T-cell (primary cell): ENCODE measurements at regions not wholly inside any gene's neighbourhood (a gene's known extent, or its start where the extent isn't known, plus 50 kb on each side); places are given as distances from the start of the nearest gene placed in this dataset.

ENCODE experiments used
- ATAC-seq, 4 experiments: fragments of 200-7000 bp in 3 of 4; fragments of 150-1000 bp in 1 of 4; cut with Tn5 transposase; replicated peaks in 1 of 4; 1 replicate in 3 of 4; 2 replicates in 1 of 4; pipeline ENCODE4 v1.10.0; 2021; ENCODE audit warnings: moderate library complexity in 3 of 4, mild to moderate bottlenecking in 2 of 4, moderate number of reproducible peaks in 1 of 4
- CTCF ChIA-PET, 2 donors: fragments of 300-600 bp; sonication (Branson Sonifier 250); formaldehyde crosslinking; loops; one replicate each; lab custom pipeline; 2022; ENCODE audit warnings: antibody characterized with exemption in 2 of 2; lab: Charles Lee
- POLR2A ChIA-PET, 2 donors: fragments of 300-600 bp; sonication (Branson Sonifier 250); formaldehyde crosslinking; loops; one replicate each; lab custom pipeline; 2022; ENCODE audit warnings: antibody characterized with exemption in 2 of 2; lab: Charles Lee
- DNase-seq, 35 experiments: peaks; one replicate each; pipeline versions ENCODE4 v3.0.0 to v3.0.0-alpha.2; 2013 to 2023
- H3K27ac ChIP-seq: one replicate; pipeline ENCODE4 v1.5.1; 2013; ENCODE audit warnings: low read length
- H3K27me3 ChIP-seq, 2 experiments: replicated peaks in 1 of 2; 1 replicate in 1 of 2; 2 replicates in 1 of 2; pipeline versions ENCODE4 v1.6.1 to v1.7.0; 2013; ENCODE audit warnings: low read length in 1 of 2, mixed read lengths in 1 of 2; ENCODE audit not compliant: control insufficient read depth in 2 of 2, insufficient read depth in 2 of 2; ENCODE audit errors: extremely low read depth in 1 of 2
- H3K36me3 ChIP-seq, 2 donors: 1 replicate in 1 of 2; 2 replicates in 1 of 2; pipeline versions ENCODE4 v1.6.1 to v1.7.0; 2013; ENCODE audit warnings: low read length in 1 of 2; ENCODE audit not compliant: control insufficient read depth in 2 of 2, insufficient read depth in 1 of 2; ENCODE audit errors: extremely low read depth in 1 of 2
- H3K4me1 ChIP-seq, 2 experiments: 1 replicate in 1 of 2; 2 replicates in 1 of 2; pipeline versions ENCODE4 v1.6.1 to v1.7.0; 2013; ENCODE audit warnings: low read length in 2 of 2, mixed read lengths in 1 of 2; ENCODE audit not compliant: insufficient read depth in 2 of 2, control insufficient read depth in 1 of 2; ENCODE audit errors: extremely low read depth in 1 of 2
- H3K4me3 ChIP-seq, 2 donors: 1 replicate in 1 of 2; 2 replicates in 1 of 2; pipeline versions ENCODE4 v1.5.1 to v1.7.0; 2013; ENCODE audit warnings: mild to moderate bottlenecking in 2 of 2, low read length in 1 of 2, moderate library complexity in 1 of 2; ENCODE audit not compliant: control insufficient read depth in 1 of 2; ENCODE audit errors: extremely low read depth in 1 of 2
- H3K9me3 ChIP-seq: 2 replicates; pipeline ENCODE4 v1.7.0; 2013
- H3K27ac Mint-ChIP-seq, 2 donors: one replicate each; pipeline ENCODE4 v1.8.0; 2020 to 2021; ENCODE audit warnings: mild to moderate bottlenecking in 2 of 2, mixed read lengths in 2 of 2
- H3K27me3 Mint-ChIP-seq, 2 donors: one replicate each; pipeline ENCODE4 v1.8.0; 2021 to 2022; ENCODE audit warnings: mixed read lengths in 2 of 2
- H3K36me3 Mint-ChIP-seq: one replicate; pipeline ENCODE4 v1.8.0; 2021; ENCODE audit warnings: mixed read lengths
- H3K4me1 Mint-ChIP-seq, 3 donors: one replicate each; pipeline ENCODE4 v1.8.0; 2020 to 2022; ENCODE audit warnings: mixed read lengths in 3 of 3, mild to moderate bottlenecking in 1 of 3
- H3K4me3 Mint-ChIP-seq, 3 donors: one replicate each; pipeline ENCODE4 v1.8.0; 2020 to 2022; ENCODE audit warnings: mild to moderate bottlenecking in 3 of 3, mixed read lengths in 3 of 3, moderate library complexity in 3 of 3
- H3K9me3 Mint-ChIP-seq, 3 donors: one replicate each; pipeline ENCODE4 v1.8.0; 2020 to 2022; ENCODE audit warnings: mixed read lengths in 3 of 3
- WGBS: methylation state at CpG from one replicate; pipeline ENCODE4 v1.1.5; 2013; ENCODE audit warnings: missing lambda C conversion rate; ENCODE audit not compliant: insufficient coverage; 5-methylcytosine and 5-hydroxymethylcytosine counted together

DNA sequence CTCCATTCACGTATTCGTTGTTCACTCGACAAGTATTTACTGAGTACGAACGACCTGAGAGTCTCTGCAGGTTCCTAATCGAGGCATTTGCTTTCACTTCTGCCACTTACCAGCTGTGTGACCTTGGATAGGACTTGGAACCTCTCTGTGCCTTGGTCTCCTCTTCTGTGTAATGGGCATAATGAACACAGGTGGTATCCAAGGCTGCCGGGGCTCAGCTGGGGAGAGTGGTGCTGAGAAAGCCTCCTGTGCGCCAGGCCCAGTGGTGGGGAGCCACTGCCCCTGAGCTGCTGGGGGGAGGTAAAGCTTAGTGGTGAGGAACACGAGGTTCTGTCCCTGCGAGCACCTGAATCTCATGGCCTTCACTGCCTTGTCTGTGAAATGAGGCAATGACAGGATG, 150.7 kb downstream of the IRF8 start:
- CTCF ChIA-PET: no interaction called here
- no peaks in the 10 kb centered on the region for H3K9me3 ChIP-seq
- peaks cover 13 to 22% (median 16%) of the 10 kb centered on the region in 3 donors for H3K4me1 Mint-ChIP-seq
- H3K9me3 Mint-ChIP-seq: no peaks in the 10 kb centered on the region
- WGBS: 78% methylated on average over 8 of the region's 10 CpGs
- H3K36me3 Mint-ChIP-seq: no peaks in the 10 kb centered on the region
- H3K4me1 ChIP-seq: peaks cover 10 to 18% of the 10 kb centered on the region in 2 experiments
- H3K27me3 ChIP-seq: peaks cover 0 to 53% of the 10 kb centered on the region in 2 experiments
- H3K4me3 ChIP-seq: no peak overlapping the region
- POLR2A ChIA-PET: no interaction called here
- no peak overlapping the region for H3K27ac ChIP-seq
- H3K27ac Mint-ChIP-seq: peak overlapping the region in 1 of 2 donors; percentile 16
- no peak overlapping the region for H3K4me3 Mint-ChIP-seq
- peaks cover 41 to 42% of the 10 kb centered on the region in 2 donors for H3K27me3 Mint-ChIP-seq
- no peak for DNase-seq
- no peaks in the 10 kb centered on the region for H3K36me3 ChIP-seq
- ATAC-seq: no peak

- Histone ChIP-seq H3K27me3 (peaks cover 0 to 51% of the 10 kb centered on the region in 2 experiments), H3K9me3 (no peaks in the 10 kb centered on the region), H3K27ac (no peak overlapping the region), H3K4me1 (peaks cover 6 to 13% of the 10 kb centered on the region in 2 experiments), H3K4me3 (no peak overlapping the region), H3K36me3 (no peaks in the 10 kb centered on the region)
- ChIA-PET POLR2A (no interaction called here), CTCF (interaction anchor here in 1 of 2 donors (0.5 kb wide), 1 partner anchor 23 kb away, joined by 5 read pairs; no protein-coding TSS in a partner anchor)
- H3K27me3 Mint-ChIP-seq: peaks cover 41 to 47% of the 10 kb centered on the region in 2 donors
- H3K27ac Mint-ChIP-seq: no peak overlapping the region
- DNase-seq (no peak), ATAC-seq (no peak)
- no peaks in the 10 kb centered on the region for H3K36me3 Mint-ChIP-seq
- H3K4me1 Mint-ChIP-seq: peaks cover 8 to 17% (median 11%) of the 10 kb centered on the region in 3 donors
- no peaks in the 10 kb centered on the region for H3K9me3 Mint-ChIP-seq
- no peak overlapping the region for H3K4me3 Mint-ChIP-seq
- 87% methylated on average over 5 of the region's 8 CpGs for WGBS
These were observed 151.1 kb downstream of the IRF8 start for GRCh38 chr16:86050111-86050510.

- POLR2A ChIA-PET: no interaction called here
- CTCF ChIA-PET: interaction anchor here (0.5 to 0.6 kb wide), 2 partner anchors 22 to 24 kb away, joined by 3 to 5 read pairs; no protein-coding TSS in a partner anchor
- Mint-ChIP-seq H3K9me3 (no peaks in the 10 kb centered on the region), H3K4me3 (no peak overlapping the region), H3K4me1 (peaks cover 2 to 11% (median 5%) of the 10 kb centered on the region in 3 donors), H3K36me3 (no peaks in the 10 kb centered on the region), H3K27ac (no peak overlapping the region), H3K27me3 (peaks cover 41 to 47% of the 10 kb centered on the region in 2 donors)
- no peak overlapping the region for H3K27ac ChIP-seq
- WGBS: 84% methylated on average over 16 of the region's 18 CpGs
- ATAC-seq: no peak
- H3K36me3 ChIP-seq: no peaks in the 10 kb centered on the region
- H3K4me1 ChIP-seq: peaks cover 0 to 6% of the 10 kb centered on the region in 2 experiments
- no peak for DNase-seq
- H3K9me3 ChIP-seq: no peaks in the 10 kb centered on the region
- H3K4me3 ChIP-seq: no peak overlapping the region
- peaks cover 0 to 48% of the 10 kb centered on the region in 2 experiments for H3K27me3 ChIP-seq
These were observed 151.8 kb downstream of the IRF8 start for GRCh38 chr16:86050591-86051367.

- Histone ChIP-seq H3K27me3 (peaks cover 0 to 46% of the 10 kb centered on the region in 2 experiments), H3K4me3 (no peak overlapping the region), H3K9me3 (no peaks in the 10 kb centered on the region), H3K27ac (no peak overlapping the region), H3K36me3 (no peaks in the 10 kb centered on the region), H3K4me1 (no peaks in the 10 kb centered on the region)
- no peaks in the 10 kb centered on the region for H3K9me3 Mint-ChIP-seq
- H3K4me1 Mint-ChIP-seq: peaks cover 0 to 6% (median 3%) of the 10 kb centered on the region in 3 donors
- ChIA-PET POLR2A (no interaction called here), CTCF (interaction anchor here in 1 of 2 donors (0.6 kb wide), 1 partner anchor 937 kb away, joined by 3 read pairs; no protein-coding TSS in a partner anchor)
- whole genome bisulfite sequencing: 82% methylated on average over 10 of the region's 20 CpGs
- H3K27me3 Mint-ChIP-seq: peaks cover 36 to 43% of the 10 kb centered on the region in 2 donors
- ATAC-seq (no peak), DNase-seq (no peak)
- H3K4me3 Mint-ChIP-seq: no peak overlapping the region
- no peaks in the 10 kb centered on the region for H3K36me3 Mint-ChIP-seq
- no peak overlapping the region for H3K27ac Mint-ChIP-seq
These were observed 152.6 kb downstream of the IRF8 start for GRCh38 chr16:86051368-86052114.

- Mint-ChIP-seq H3K27ac (no peak overlapping the region), H3K4me1 (peaks cover 0 to 6% (median 3%) of the 10 kb centered on the region in 3 donors), H3K27me3 (peaks cover 31 to 36% of the 10 kb centered on the region in 2 donors), H3K36me3 (no peaks in the 10 kb centered on the region), H3K9me3 (no peaks in the 10 kb centered on the region), H3K4me3 (no peak overlapping the region)
- Histone ChIP-seq H3K9me3 (no peaks in the 10 kb centered on the region), H3K4me1 (no peaks in the 10 kb centered on the region), H3K27me3 (peaks cover 0 to 46% of the 10 kb centered on the region in 2 experiments), H3K27ac (no peak overlapping the region), H3K36me3 (no peaks in the 10 kb centered on the region), H3K4me3 (no peak overlapping the region)
- no peak for DNase-seq
- no peak for ATAC-seq
- ChIA-PET CTCF (interaction anchor here in 1 of 2 donors (0.6 kb wide), 1 partner anchor 937 kb away, joined by 3 read pairs; no protein-coding TSS in a partner anchor), POLR2A (no interaction called here)
- 73% methylated on average over 13 of the region's 15 CpGs for WGBS
These were observed 153.2 kb downstream of the IRF8 start for GRCh38 chr16:86052115-86052670.

- ChIA-PET CTCF (no interaction called here), POLR2A (no interaction called here)
- H3K27ac Mint-ChIP-seq: no peak overlapping the region
- peaks cover 0 to 6% (median 3%) of the 10 kb centered on the region in 3 donors for H3K4me1 Mint-ChIP-seq
- H3K4me3 ChIP-seq: no peak overlapping the region
- no peaks in the 10 kb centered on the region for H3K36me3 Mint-ChIP-seq
- H3K27me3 ChIP-seq: peaks cover 0 to 41% of the 10 kb centered on the region in 2 experiments
- H3K36me3 ChIP-seq: no peaks in the 10 kb centered on the region
- no peaks in the 10 kb centered on the region for H3K4me1 ChIP-seq
- H3K4me3 Mint-ChIP-seq: no peak overlapping the region
- no peaks in the 10 kb centered on the region for H3K9me3 ChIP-seq
- DNase-seq (no peak), ATAC-seq (no peak)
- WGBS: 95% methylated on average over 5 of the region's 6 CpGs
- H3K27me3 Mint-ChIP-seq: peaks cover 24 to 29% of the 10 kb centered on the region in 2 donors
- H3K9me3 Mint-ChIP-seq: no peaks in the 10 kb centered on the region
- no peak overlapping the region for H3K27ac ChIP-seq
These were observed 154.0 kb downstream of the IRF8 start for GRCh38 chr16:86052926-86053325.
